Keratinocyte (primary cell): ENCODE measurements at regions not wholly inside any gene's neighbourhood (a gene's known extent, or its start where the extent isn't known, plus 50 kb on each side); places are given as distances from the start of the nearest gene placed in this dataset.
"Not testable (repeated sequence)": the region's sequence is repeated elsewhere in the genome, so short reads cannot be mapped to it uniquely, and the experiment has no call there.

Source experiments
- CTCF ChIP-seq, 3 experiments: IDR thresholded peaks in 1 of 3; conservative IDR thresholded peaks in 1 of 3; optimal IDR thresholded peaks in 1 of 3; 2 replicates in 2 of 3; 3 replicates in 1 of 3; pipeline versions ENCODE3 to v1.5.1; 2011; ENCODE audit warnings: low read length in 3 of 3, mild to moderate bottlenecking in 3 of 3, moderate library complexity in 2 of 3, control low read depth in 1 of 3, inconsistent platforms in 1 of 3; ENCODE audit not compliant: insufficient read depth in 2 of 3; ENCODE audit errors: extremely low read depth in 1 of 3
- EZH2 ChIP-seq: IDR thresholded peaks from one replicate; pipeline ENCODE4 v1.6.1; 2012; ENCODE audit warnings: inconsistent platforms, mild to moderate bottlenecking, low read length, moderate library complexity

- not testable (repeated sequence) for TF ChIP-seq CTCF (optimal IDR thresholded peaks at IDR 0.05 in 1 of 3, IDR thresholded peaks at IDR 0.05 in 1 of 3, conservative IDR thresholded peaks at IDR 0.05 in 1 of 3; ENCODE audit: extremely low read depth in 1 of 3, insufficient read depth in 2 of 3, low read length in 3 of 3); EZH2
Measured at GRCh38 chr1:146826957-146827356, 111.2 kb upstream of the NBPF12 start.
